HUDEP-2 (cell line): ENCODE measurements at regions not wholly inside any gene's neighbourhood (a gene's known extent, or its start where the extent isn't known, plus 50 kb on each side); places are given as distances from the start of the nearest gene placed in this dataset.

Source experiments
- DNase-seq, 76 experiments: peaks; one replicate each; lab custom pipeline; 2025; ENCODE audit not compliant: unreplicated experiment in 76 of 76; lab: John Stamatoyannopoulos, UW

- no peak for DNase-seq
Measured at GRCh38 chr6:142676027-142676443, 268.9 kb downstream of the HIVEP2 start.

DNA sequence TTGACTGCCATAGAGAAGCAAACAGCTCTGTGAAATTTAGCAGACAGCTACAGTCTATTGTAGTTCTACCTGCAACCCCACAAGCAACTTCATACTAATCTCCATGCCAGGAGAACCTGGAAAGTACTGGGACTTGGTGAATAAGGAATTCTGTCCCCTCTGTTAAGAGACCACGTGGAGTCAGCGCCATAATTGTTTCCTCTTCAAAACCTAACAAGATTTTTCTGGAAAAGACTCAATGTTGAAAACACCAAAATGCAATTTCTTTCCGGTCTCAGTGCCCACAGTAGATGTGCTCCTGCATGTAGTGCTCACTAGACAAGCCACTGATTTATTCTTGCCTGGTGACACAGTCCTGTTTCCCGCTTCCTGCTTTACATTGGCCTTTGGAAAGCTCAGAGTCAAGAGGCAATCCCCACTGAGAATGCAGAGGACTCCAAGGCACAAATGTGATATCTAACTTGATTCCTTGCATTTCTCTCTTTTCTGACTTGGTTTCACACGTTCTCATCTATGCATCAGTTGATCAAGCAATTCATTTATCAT, 268.3 kb downstream of the HIVEP2 start:
- DNase-seq: no peak

DNA sequence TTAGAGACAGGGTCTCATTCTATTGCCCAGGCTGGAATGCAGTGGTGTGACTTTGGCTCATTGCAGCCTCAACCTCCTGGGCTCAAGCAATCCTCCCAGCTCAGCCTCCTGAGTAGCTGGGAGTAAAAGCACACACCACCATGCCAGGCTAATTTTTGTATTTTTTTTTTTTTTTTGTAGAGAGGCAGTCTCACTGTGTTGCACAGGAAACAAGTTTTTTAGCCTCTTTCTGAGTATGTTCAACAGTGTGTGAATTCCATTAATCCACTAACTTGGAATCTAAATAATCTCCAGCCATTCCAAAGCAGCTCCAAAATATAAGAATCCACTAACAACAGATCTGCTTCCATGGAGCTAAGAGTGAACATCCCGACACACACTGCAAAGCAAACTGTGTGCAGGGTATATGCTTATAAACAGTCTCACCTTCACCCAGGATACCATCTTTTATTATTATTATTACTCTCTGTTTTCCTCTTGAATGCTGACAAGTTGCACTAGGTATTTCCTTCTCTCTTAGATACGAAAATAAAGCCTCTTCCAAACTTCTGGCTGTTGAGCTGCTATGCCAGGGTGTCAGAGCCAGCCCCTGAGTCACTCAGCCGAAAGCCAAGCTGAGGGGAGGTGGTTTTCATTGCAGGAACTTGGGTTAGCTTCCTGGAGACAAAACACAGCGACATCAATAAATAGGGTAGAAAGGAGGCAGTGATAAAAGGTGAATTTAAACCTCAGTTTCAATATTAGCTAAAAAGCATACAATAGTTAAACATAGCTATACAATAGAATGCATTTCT, 264.9 kb downstream of the HIVEP2 start:
- no peak for DNase-seq

- no peak for DNase-seq
Measured at GRCh38 chr6:142681099-142681498, 263.9 kb downstream of the HIVEP2 start.

DNA sequence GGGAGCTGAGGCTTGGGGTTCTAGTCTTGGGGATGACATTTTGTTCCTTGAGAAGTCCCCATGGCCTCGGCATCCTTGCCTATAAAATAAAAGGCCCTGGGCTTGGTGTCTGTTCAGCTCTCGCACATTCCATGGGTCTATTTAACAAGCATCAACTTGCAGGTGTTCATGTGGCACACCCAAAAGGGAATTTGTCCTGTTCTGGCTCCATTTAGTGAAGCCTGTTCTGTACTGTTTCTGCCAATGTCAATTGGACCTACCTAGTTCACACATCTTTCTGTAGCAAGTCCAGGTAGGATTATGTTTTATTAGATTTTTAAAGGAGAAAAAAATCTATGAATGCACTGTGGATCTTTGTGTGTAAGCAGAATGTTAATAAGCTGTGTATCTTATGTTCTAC, 262.0 kb downstream of the HIVEP2 start:
- DNase-seq: no peak

DNA sequence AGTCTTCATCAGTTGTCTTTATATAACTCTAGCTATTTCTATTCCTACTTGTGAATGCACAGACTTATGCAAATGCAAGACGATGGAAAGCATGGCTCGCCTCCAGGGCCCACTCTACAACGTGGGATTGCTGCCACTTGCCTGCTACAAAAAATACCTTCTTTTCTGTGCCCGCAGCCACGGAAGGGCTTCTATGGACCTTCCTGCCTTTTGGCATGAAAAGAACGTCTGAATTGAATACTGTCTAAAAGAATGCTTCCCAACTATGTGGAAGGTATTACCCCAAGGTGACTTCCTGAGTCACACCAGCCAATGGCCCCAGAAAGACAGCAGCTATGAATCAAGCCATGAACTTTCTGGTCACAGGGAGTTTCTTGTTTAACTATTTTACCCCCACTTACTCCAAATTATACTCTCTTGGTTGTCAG, 261.2 kb downstream of the HIVEP2 start:
- DNase-seq: no peak

GRCh38 chr6:142684371-142684770, 260.6 kb downstream of the HIVEP2 start:
- no peak for DNase-seq

GRCh38 chr6:142685852-142686506, 259.0 kb downstream of the HIVEP2 start:
- no peak for DNase-seq

- DNase-seq: no peak
Measured at GRCh38 chr6:142686507-142686887, 258.5 kb downstream of the HIVEP2 start.

DNA sequence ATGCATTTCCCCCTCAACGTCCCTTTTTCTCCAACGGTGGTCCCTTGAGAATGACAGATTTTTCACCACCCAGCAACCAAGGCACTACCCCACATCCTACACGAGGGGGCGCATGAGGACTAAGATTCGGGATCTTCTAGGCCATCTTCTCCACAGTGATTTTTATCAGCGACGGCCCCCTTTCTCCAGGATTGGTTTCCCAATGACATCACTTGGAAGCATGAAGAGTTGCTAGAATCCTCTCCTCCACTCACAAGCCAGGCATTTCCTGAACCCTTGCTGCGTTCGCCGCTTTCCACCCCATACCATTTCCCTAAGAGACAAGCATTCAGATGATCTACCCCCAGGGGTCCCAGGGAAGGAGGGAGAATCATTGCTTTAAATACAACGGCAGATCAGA, 252.0 kb downstream of the HIVEP2 start:
- peak in 30 of 76 experiments; percentile 2 to 41 (median 14) for DNase-seq

DNA sequence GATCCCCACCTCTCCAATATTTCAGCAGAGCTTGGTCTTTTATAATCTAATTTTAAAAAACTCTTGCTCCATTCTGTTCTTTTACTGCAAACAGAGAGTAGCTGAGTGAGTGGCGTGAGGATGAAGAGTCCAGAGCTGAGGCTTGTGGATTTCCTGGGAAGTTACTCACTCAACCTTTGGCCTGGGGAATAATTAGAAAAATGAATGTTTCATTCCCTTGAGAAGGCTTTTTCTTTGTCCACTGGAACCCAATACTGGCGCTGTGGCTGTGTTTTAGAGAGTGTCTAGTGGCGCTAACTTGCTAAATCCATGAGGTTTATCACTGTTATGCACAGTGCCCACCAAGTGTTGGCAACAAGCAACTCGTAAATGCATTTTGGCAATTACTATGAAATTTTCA, 251.5 kb downstream of the HIVEP2 start:
- DNase-seq: no peak

DNA sequence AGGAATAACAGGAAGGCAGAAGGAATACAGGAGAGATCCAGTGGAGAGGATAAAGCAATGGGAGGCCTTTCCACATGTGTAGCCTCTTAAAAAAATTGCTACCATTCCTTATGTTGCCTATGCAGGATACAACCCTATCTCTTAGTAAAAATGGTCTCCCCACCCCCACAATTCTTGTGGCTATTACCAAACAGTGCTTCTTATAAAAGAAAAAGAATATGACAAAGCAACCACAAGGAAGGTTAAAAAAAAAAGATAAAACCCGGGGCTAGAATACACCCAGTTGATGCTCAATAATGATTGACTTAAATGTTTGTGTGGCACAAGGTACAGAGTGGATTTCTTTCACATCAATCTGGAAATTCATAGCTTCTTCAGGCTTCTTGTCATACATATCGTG, 250.9 kb downstream of the HIVEP2 start:
- no peak for DNase-seq

DNA sequence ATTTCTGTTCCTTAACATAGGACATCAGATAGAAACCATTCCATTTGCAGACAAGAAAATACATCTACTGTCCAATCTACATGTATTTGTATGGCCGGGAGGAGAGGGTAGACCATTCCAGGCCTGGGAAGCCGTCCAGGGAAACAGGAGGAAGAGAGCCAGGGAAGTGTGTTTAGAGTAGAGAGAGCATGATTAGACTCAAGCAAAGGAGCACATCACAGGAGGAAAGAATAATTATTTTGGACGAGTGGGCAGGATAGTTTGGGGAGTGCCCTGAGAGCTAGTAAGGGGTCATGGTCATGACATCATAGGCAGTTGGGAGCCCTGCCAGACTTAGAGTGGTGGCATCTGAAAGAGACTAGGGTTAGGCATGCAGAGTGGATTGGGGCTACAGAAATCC, 250.0 kb downstream of the HIVEP2 start:
- no peak for DNase-seq

- DNase-seq: no peak
Measured at GRCh38 chr6:142696123-142697000, 248.6 kb downstream of the HIVEP2 start.

DNA sequence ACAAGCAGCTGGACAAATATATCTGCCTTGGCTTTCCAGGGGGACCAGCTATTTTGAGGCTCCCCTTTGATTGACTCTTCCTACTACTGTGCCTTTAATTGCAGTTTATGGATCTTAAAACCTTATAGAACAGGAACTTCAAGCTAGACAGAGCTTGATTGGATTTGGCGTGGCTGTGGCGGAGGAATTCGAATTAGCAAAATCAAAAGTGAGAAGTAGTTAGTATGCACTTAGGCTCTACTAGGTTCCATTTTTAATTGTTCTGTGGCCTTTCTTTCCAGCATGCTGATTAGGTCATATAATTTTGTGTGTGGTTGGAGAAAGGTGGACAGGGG, 248.0 kb downstream of the HIVEP2 start:
- DNase-seq: no peak

GRCh38 chr6:142697922-142698321, 247.1 kb downstream of the HIVEP2 start:
- DNase-seq: no peak

DNA sequence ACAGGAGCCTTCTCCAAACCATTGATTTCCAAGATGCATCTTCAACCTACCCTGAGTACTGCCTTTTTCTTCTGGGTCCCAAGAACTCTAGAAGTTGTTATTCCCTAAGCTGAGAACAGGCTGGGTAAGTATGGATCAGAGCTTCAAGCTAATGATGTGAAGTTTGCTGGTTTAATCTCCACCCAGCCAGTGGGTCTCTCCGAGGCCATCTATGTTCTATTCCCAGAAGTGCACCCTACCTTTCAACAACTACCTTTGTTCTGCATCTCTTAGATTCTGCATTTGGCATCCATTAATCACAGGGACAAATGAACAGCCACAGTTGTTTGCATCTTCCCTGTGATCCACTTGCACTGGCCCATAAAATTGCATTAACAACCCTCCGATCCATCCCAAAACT, 246.2 kb downstream of the HIVEP2 start:
- no peak for DNase-seq

GRCh38 chr6:142699391-142699790, 245.6 kb downstream of the HIVEP2 start:
- DNase-seq: no peak

DNA sequence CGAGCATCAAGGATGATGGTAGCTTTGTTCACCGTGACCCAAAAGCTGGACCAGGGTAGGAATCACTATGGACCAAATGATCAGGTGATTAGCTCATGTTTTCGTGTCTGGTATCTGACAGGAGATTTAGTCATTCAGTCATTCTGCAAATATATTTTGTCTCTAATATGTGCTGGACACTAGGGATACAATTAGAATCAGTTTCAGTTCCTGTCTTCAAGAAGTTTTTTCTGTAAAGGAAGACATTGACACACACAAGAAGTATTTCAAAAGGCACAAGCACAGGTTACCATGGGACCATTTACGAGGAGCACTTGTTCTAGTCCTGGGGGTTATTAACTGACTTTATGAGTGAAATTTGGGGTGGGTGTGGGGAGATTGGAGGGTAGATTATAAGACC, 244.9 kb downstream of the HIVEP2 start:
- no peak for DNase-seq

- DNase-seq: no peak
Measured at GRCh38 chr6:142700671-142701312, 244.2 kb downstream of the HIVEP2 start.
